ENCODE measurements at regions not wholly inside any gene's neighbourhood (a gene's known extent, or its start where the extent isn't known, plus 50 kb on each side); places are given as distances from the start of the nearest gene placed in this dataset.
A peak's percentile ranks its signal among the peaks of the same experiment; 100 is the strongest.

GRCh38 chr22:44623771-44624510, 78.1 kb upstream of the PRR5 start:
- TF ChIP-seq ZBTB17 (tag by site-specific recombination; IDR thresholded peaks at IDR 0.05) (0 out of 2 replicates have a peak, but pooled peaks have one; percentile 25), ZNF274 (IDR thresholded peaks at IDR 0.05; ENCODE audit: low read length) (no peak), ZNF274 (tag by site-specific recombination; IDR thresholded peaks at IDR 0.05; ENCODE audit: borderline replicate concordance) (no peak), ZFP41 (tag by site-specific recombination; IDR thresholded peaks at IDR 0.05; ENCODE audit: borderline replicate concordance) (no peak), HOXA7 (CRISPR knock-in tag; IDR thresholded peaks at IDR 0.05; ENCODE audit: borderline replicate concordance) (no peak), ZNF24 (tag by site-specific recombination; IDR thresholded peaks at IDR 0.05) (no peak), ZNF114 (tag by site-specific recombination; IDR thresholded peaks at IDR 0.05) (no peak), CTCF (tag by site-specific recombination; IDR thresholded peaks at IDR 0.05) (peak; percentile 43; the same call in 1 of the 2 replicates), ZNF26 (tag by site-specific recombination; IDR thresholded peaks at IDR 0.05) (no peak), ZBTB8A (tag by site-specific recombination; IDR thresholded peaks at IDR 0.05) (no peak)
